Neural cell (in vitro differentiated cells): ENCODE measurements at regions not wholly inside any gene's neighbourhood (a gene's known extent, or its start where the extent isn't known, plus 50 kb on each side); places are given as distances from the start of the nearest gene placed in this dataset.

Experiments used
- CTCF ChIP-seq: fragments of 450-650 bp; IDR thresholded peaks from 2 replicates; pipeline ENCODE4 v1.5.1; 2014; ENCODE audit warnings: antibody characterized with exemption, mild to moderate bottlenecking, moderate library complexity; ENCODE audit not compliant: poor library complexity, severe bottlenecking
- EP300 ChIP-seq: fragments of 450-650 bp; conservative IDR thresholded peaks from 2 replicates; pipeline ENCODE4 v1.6.1; 2014; ENCODE audit warnings: antibody characterized with exemption, mild to moderate bottlenecking, moderate library complexity; ENCODE audit not compliant: poor library complexity, severe bottlenecking
- POLR2AphosphoS5 ChIP-seq: IDR thresholded peaks from 2 replicates; pipeline ENCODE4 v1.6.1; 2012
- RAD21 ChIP-seq: fragments of 450-650 bp; conservative IDR thresholded peaks from 2 replicates; pipeline ENCODE4 v1.6.1; 2014; ENCODE audit warnings: antibody characterized with exemption, mild to moderate bottlenecking, moderate library complexity
- SMC3 ChIP-seq: fragments of 450-650 bp; conservative IDR thresholded peaks from 2 replicates; pipeline ENCODE4 v1.6.1; 2014; ENCODE audit warnings: antibody characterized with exemption, mild to moderate bottlenecking, moderate library complexity; ENCODE audit not compliant: poor library complexity

DNA sequence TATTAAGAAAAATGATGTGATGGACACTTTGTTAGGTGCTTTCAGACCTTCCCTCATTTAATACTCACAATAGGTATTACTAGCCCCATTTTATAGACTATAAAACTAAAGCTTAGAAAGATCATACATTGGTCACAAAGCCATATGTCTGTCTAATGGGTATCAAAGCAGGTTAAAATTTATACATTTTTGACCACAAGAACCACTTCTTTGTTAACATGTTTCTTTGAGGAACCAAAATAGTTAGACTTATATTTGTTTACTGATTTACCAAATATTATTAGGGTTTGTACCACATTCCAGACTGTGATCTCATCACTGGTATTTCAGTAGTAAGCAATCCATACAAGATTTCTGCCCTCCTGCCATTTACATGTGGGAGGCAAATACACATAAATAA is 363.3 kb downstream of the NAF1 start:
- TF ChIP-seq CTCF = no peak
- TF ChIP-seq POLR2AphosphoS5 = no peak
- no peak for TF ChIP-seq RAD21
- no peak for TF ChIP-seq SMC3
- TF ChIP-seq EP300 = no peak
